ENCODE measurements at regions not wholly inside any gene's neighbourhood (a gene's known extent, or its start where the extent isn't known, plus 50 kb on each side); places are given as distances from the start of the nearest gene placed in this dataset.
"Not testable (repeated sequence)": the region's sequence is repeated elsewhere in the genome, so short reads cannot be mapped to it uniquely, and the experiment has no call there.

DNA sequence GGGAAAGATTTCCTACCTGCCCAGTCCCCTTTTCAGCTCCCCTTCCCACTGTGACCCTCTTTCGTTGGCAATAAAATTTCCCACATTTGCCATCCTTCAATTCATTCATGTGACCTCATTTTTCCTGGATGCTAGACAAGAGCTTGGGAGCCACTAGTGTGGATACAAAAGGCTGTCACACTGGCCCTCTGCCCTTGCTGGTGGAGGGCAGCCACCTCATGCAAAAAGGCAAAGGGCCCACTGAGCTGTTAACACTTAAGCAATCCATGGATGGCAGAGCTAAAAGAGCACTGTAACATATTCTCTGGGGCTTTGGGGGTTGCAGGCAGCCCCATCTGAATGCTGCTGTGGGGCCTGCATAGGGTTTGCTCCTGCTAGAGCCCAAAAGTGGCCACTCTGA lies 315.1 kb downstream of the NEBL start:
- Histone ChIP-seq H3K79me2 (ENCODE audit: control insufficient read depth, insufficient read depth, low read length) (no peaks in the 10 kb centered on the region), H2AFZ (ENCODE audit: control insufficient read depth, low read length) (no peak overlapping the region), H4K20me1 (ENCODE audit: control insufficient read depth, extremely low read depth, insufficient read depth, low read length) (no peaks in the 10 kb centered on the region), H3K27me3 (ENCODE audit: control insufficient read depth, extremely low read depth, insufficient read depth, low read length) (no peaks in the 10 kb centered on the region), H3K36me3 (ENCODE audit: control insufficient read depth in 2 of 2, extremely low read depth in 1 of 2, insufficient read depth in 2 of 2, low read length in 2 of 2) (no peaks in the 10 kb centered on the region), H3K4me3 (ENCODE audit: control insufficient read depth in 2 of 3, extremely low read depth in 1 of 3, insufficient read depth in 2 of 3, low read depth in 1 of 3, low read length in 3 of 3) (no peak overlapping the region), H3K4me1 (ENCODE audit: control insufficient read depth, extremely low read depth, insufficient read depth, low read length) (no peaks in the 10 kb centered on the region), H3K27ac (ENCODE audit: control insufficient read depth, insufficient read depth, low read length) (no peak overlapping the region), H3K4me2 (ENCODE audit: control insufficient read depth, extremely low read depth, insufficient read depth, low read depth, low read length) (no peak overlapping the region), H3K9me3 (ENCODE audit: control insufficient read depth, low read depth, low read length) (no peaks in the 10 kb centered on the region), H3K9ac (ENCODE audit: control insufficient read depth, extremely low read depth, insufficient read depth, low read length) (no peak overlapping the region), H3K9me1 (ENCODE audit: control insufficient read depth, extremely low read depth, insufficient read depth, low read length) (no peaks in the 10 kb centered on the region)
- dilution Hi-C loops (cut with MboI; ENCODE audit: extremely low pct_ligation_motif_present, low sequenced_read_pairs) = no loop called here
- FAIRE-seq (no peak), DNase-seq (ENCODE audit: low read depth, low spot score) (no peak)
- TF ChIP-seq, protein P1, sequence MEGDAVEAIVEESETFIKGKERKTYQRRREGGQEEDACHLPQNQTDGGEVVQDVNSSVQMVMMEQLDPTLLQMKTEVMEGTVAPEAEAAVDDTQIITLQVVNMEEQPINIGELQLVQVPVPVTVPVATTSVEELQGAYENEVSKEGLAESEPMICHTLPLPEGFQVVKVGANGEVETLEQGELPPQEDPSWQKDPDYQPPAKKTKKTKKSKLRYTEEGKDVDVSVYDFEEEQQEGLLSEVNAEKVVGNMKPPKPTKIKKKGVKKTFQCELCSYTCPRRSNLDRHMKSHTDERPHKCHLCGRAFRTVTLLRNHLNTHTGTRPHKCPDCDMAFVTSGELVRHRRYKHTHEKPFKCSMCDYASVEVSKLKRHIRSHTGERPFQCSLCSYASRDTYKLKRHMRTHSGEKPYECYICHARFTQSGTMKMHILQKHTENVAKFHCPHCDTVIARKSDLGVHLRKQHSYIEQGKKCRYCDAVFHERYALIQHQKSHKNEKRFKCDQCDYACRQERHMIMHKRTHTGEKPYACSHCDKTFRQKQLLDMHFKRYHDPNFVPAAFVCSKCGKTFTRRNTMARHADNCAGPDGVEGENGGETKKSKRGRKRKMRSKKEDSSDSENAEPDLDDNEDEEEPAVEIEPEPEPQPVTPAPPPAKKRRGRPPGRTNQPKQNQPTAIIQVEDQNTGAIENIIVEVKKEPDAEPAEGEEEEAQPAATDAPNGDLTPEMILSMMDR (optimal IDR thresholded peaks at IDR 0.05 in 1 of 3, IDR thresholded peaks at IDR 0.05 in 1 of 3, conservative IDR thresholded peaks at IDR 0.05 in 1 of 3; ENCODE audit: extremely low read depth in 1 of 3, insufficient read depth in 2 of 3, low read length in 3 of 3) = no peak
- TF ChIP-seq EZH2 (IDR thresholded peaks at IDR 0.05; ENCODE audit: low read length) = no peak

DNA sequence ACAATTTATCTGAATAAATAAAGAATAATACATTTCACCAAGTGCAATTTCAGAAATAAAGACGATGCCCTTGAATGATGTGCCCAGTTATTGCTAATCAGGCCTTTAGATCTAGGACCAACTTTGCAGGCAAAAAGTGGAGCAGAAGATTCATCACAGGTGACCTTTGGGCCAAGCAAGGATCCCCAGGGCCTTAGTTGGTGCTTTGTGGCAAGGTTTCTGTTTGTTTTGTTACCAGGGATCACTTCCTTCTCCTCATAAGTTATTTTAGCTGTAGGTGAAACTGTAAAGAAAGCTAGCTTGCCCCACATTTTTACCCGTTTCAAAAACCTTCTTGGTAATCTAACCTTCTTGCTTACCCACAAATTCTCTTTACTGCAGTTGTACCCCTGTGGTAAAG lies 323.2 kb downstream of the NEBL start:
- Histone ChIP-seq H3K4me3 (ENCODE audit: control insufficient read depth in 2 of 3, extremely low read depth in 1 of 3, insufficient read depth in 2 of 3, low read depth in 1 of 3, low read length in 3 of 3) (no peak overlapping the region), H3K4me1 (ENCODE audit: control insufficient read depth, extremely low read depth, insufficient read depth, low read length) (no peaks in the 10 kb centered on the region), H3K9me1 (ENCODE audit: control insufficient read depth, extremely low read depth, insufficient read depth, low read length) (no peaks in the 10 kb centered on the region), H2AFZ (ENCODE audit: control insufficient read depth, low read length) (no peak overlapping the region), H3K27me3 (ENCODE audit: control insufficient read depth, extremely low read depth, insufficient read depth, low read length) (no peaks in the 10 kb centered on the region), H3K27ac (ENCODE audit: control insufficient read depth, insufficient read depth, low read length) (no peak overlapping the region), H3K9me3 (ENCODE audit: control insufficient read depth, low read depth, low read length) (no peaks in the 10 kb centered on the region), H3K36me3 (ENCODE audit: control insufficient read depth in 2 of 2, extremely low read depth in 1 of 2, insufficient read depth in 2 of 2, low read length in 2 of 2) (no peaks in the 10 kb centered on the region), H3K9ac (ENCODE audit: control insufficient read depth, extremely low read depth, insufficient read depth, low read length) (no peak overlapping the region), H4K20me1 (ENCODE audit: control insufficient read depth, extremely low read depth, insufficient read depth, low read length) (no peaks in the 10 kb centered on the region), H3K4me2 (ENCODE audit: control insufficient read depth, extremely low read depth, insufficient read depth, low read depth, low read length) (no peak overlapping the region), H3K79me2 (ENCODE audit: control insufficient read depth, insufficient read depth, low read length) (no peaks in the 10 kb centered on the region)
- dilution Hi-C loops (cut with MboI; ENCODE audit: extremely low pct_ligation_motif_present, low sequenced_read_pairs) = no loop called here
- FAIRE-seq = no peak
- DNase-seq (ENCODE audit: low read depth, low spot score) = no peak
- TF ChIP-seq EZH2 (IDR thresholded peaks at IDR 0.05; ENCODE audit: low read length) = no peak
- TF ChIP-seq, protein P1 (optimal IDR thresholded peaks at IDR 0.05 in 1 of 3, IDR thresholded peaks at IDR 0.05 in 1 of 3, conservative IDR thresholded peaks at IDR 0.05 in 1 of 3; ENCODE audit: extremely low read depth in 1 of 3, insufficient read depth in 2 of 3, low read length in 3 of 3) = no peak

DNA sequence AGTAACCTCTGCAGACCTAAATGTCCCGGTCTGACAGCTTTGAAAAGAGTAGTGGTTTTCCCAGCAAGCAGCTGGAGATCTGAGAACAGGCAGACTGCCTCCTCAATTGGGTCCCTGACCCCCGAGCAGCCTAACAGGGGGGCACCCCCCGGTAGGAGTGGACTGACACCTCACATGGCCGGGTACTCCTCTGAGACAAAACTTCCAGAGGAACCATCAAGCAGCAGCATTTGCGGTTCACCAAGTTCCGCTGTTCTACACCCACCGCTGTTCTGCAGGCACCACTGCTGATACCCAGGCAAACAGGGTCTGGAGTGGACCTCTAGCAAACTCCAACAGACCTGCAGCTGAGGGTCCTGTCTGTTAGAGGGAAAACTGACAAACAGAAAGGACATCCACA lies 341.1 kb downstream of the NEBL start:
- H3K4me1 ChIP-seq (ENCODE audit: control insufficient read depth, extremely low read depth, insufficient read depth, low read length); H2AFZ ChIP-seq (ENCODE audit: control insufficient read depth, low read length); H3K9me3 ChIP-seq (ENCODE audit: control insufficient read depth, low read depth, low read length); dilution Hi-C loops (cut with MboI; ENCODE audit: extremely low pct_ligation_motif_present, low sequenced_read_pairs); H4K20me1 ChIP-seq (ENCODE audit: control insufficient read depth, extremely low read depth, insufficient read depth, low read length); H3K79me2 ChIP-seq (ENCODE audit: control insufficient read depth, insufficient read depth, low read length); DNase-seq (ENCODE audit: low read depth, low spot score); H3K27ac ChIP-seq (ENCODE audit: control insufficient read depth, insufficient read depth, low read length); H3K4me3 ChIP-seq (ENCODE audit: control insufficient read depth in 2 of 3, extremely low read depth in 1 of 3, insufficient read depth in 2 of 3, low read depth in 1 of 3, low read length in 3 of 3); H3K36me3 ChIP-seq (ENCODE audit: control insufficient read depth in 2 of 2, extremely low read depth in 1 of 2, insufficient read depth in 2 of 2, low read length in 2 of 2); H3K9ac ChIP-seq (ENCODE audit: control insufficient read depth, extremely low read depth, insufficient read depth, low read length); H3K27me3 ChIP-seq (ENCODE audit: control insufficient read depth, extremely low read depth, insufficient read depth, low read length); H3K4me2 ChIP-seq (ENCODE audit: control insufficient read depth, extremely low read depth, insufficient read depth, low read depth, low read length); FAIRE-seq; H3K9me1 ChIP-seq (ENCODE audit: control insufficient read depth, extremely low read depth, insufficient read depth, low read length): not testable (repeated sequence)

Data from keratinocyte (primary cell).